ENCODE measurements at regions not wholly inside any gene's neighbourhood (a gene's known extent, or its start where the extent isn't known, plus 50 kb on each side); places are given as distances from the start of the nearest gene placed in this dataset.
"Not testable (repeated sequence)": the region's sequence is repeated elsewhere in the genome, so short reads cannot be mapped to it uniquely, and the experiment has no call there.

DNA sequence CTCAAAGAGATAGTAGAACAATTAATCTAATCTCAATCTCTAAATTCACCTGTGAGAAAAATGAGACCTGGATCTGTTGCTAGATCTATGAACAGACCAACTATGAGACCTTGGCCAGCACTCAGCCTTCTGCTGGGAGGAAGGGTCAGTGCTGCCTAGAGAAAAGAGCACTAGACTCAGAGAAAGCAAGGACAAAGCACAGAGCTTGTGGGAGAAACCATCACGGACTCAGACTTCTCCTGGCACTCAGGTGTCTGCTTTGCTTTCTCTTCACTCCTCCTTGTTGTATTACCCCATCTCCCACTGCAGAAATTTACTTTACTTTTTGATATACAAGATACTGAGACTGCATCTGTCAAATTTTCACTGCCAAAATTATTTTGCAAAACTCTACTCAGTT is 890.0 kb upstream of the NUDT12 start:
- no peak for DNase-seq
- no peak overlapping the region for H3K4me3 ChIP-seq
- no peaks in the 10 kb centered on the region for H3K27me3 ChIP-seq
- peaks cover 0 to 6% (median 0%) of the 10 kb centered on the region in 11 donors for H3K9me3 ChIP-seq
- no peak overlapping the region for H3K27ac ChIP-seq
- no peak for ATAC-seq
- 68 to 69% methylated on average over 1 of the region's 1 CpG for WGBS, 2 donors
- intact Hi-C loops (cut with DNase I) = no loop called here
- TF ChIP-seq CTCF (IDR thresholded peaks at IDR 0.05) = no peak
- H3K36me3 ChIP-seq = no peaks in the 10 kb centered on the region
- no peaks in the 10 kb centered on the region for H3K4me1 ChIP-seq

- H3K27me3 ChIP-seq; DNase-seq; H3K4me3 ChIP-seq; H3K4me1 ChIP-seq; H3K9me3 ChIP-seq; intact Hi-C loops (cut with DNase I); H3K36me3 ChIP-seq; ATAC-seq; H3K27ac ChIP-seq: not testable (repeated sequence)
- WGBS, 2 donors = 90 to 98% methylated on average over 24 to 28 of the region's 28 CpGs
These were observed 889.3 kb upstream of the NUDT12 start for GRCh38 chr5:104451911-104452310.

- DNase-seq (no peak), ATAC-seq (no peak)
- Histone ChIP-seq H3K4me1 (no peaks in the 10 kb centered on the region), H3K36me3 (no peaks in the 10 kb centered on the region), H3K9me3 (peaks cover 0 to 10% (median 0%) of the 10 kb centered on the region in 11 donors), H3K4me3 (no peak overlapping the region), H3K27ac (no peak overlapping the region), H3K27me3 (no peaks in the 10 kb centered on the region)
- no peak for TF ChIP-seq CTCF (IDR thresholded peaks at IDR 0.05)
- WGBS, 2 donors = 80 to 82% methylated on average over 5 of the region's 5 CpGs
- intact Hi-C loops (cut with DNase I) = no loop called here
These were observed 882.1 kb upstream of the NUDT12 start for GRCh38 chr5:104444656-104445055.

GRCh38 chr5:104443706-104444105 is 881.1 kb upstream of the NUDT12 start:
- Histone ChIP-seq H3K9me3 (peaks cover 0 to 10% (median 0%) of the 10 kb centered on the region in 11 donors), H3K27ac (no peak overlapping the region), H3K4me1 (no peaks in the 10 kb centered on the region), H3K4me3 (no peak overlapping the region), H3K36me3 (no peaks in the 10 kb centered on the region), H3K27me3 (no peaks in the 10 kb centered on the region)
- ATAC-seq (no peak), DNase-seq (no peak)
- TF ChIP-seq CTCF (IDR thresholded peaks at IDR 0.05) = no peak
- WGBS, 2 donors = 91 to 92% methylated on average over 19 of the region's 19 CpGs
- intact Hi-C loops (cut with DNase I) = no loop called here

- DNase-seq (no peak), ATAC-seq (no peak)
- intact Hi-C loops (cut with DNase I) = no loop called here
- WGBS, 2 donors = 51 to 63% methylated on average over 4 of the region's 4 CpGs
- no peaks in the 10 kb centered on the region for H3K36me3 ChIP-seq
- no peak overlapping the region for H3K4me3 ChIP-seq
- H3K4me1 ChIP-seq = no peaks in the 10 kb centered on the region
- TF ChIP-seq CTCF (IDR thresholded peaks at IDR 0.05) = no peak
- peaks cover 0 to 4% (median 0%) of the 10 kb centered on the region in 11 donors for H3K9me3 ChIP-seq
- H3K27ac ChIP-seq = no peak overlapping the region
- H3K27me3 ChIP-seq = no peaks in the 10 kb centered on the region
These were observed 869.4 kb upstream of the NUDT12 start for GRCh38 chr5:104431981-104432380.
